CD14-positive monocyte (primary cell): ENCODE measurements at regions not wholly inside any gene's neighbourhood (a gene's known extent, or its start where the extent isn't known, plus 50 kb on each side); places are given as distances from the start of the nearest gene placed in this dataset.

ENCODE experiments used
- DNase-seq, 3 donors: peaks; one replicate each; pipeline ENCODE4 v3.0.0-alpha.2; 2011 to 2022
- H2AFZ ChIP-seq: 2 replicates; pipeline ENCODE4 v1.6.0; 2012; ENCODE audit warnings: mild to moderate bottlenecking, low read depth, low read length, inconsistent platforms; ENCODE audit not compliant: insufficient read depth, poor library complexity, severe bottlenecking
- H3K27ac ChIP-seq, 2 donors: 1 replicate in 1 of 2; 2 replicates in 1 of 2; pipeline ENCODE4 v1.5.1; 2012 to 2013; ENCODE audit warnings: low read length in 2 of 2, control low read depth in 1 of 2, inconsistent platforms in 1 of 2, low read depth in 1 of 2, mild to moderate bottlenecking in 1 of 2
- H3K27me3 ChIP-seq, 2 donors: one replicate each; pipeline versions ENCODE4 v1.6.0 to v1.6.1; 2011 to 2013; ENCODE audit warnings: low read length in 2 of 2; ENCODE audit not compliant: control insufficient read depth in 2 of 2, insufficient read depth in 2 of 2
- H3K36me3 ChIP-seq, 2 donors: replicated peaks in 1 of 2; 1 replicate in 1 of 2; 2 replicates in 1 of 2; pipeline versions ENCODE4 v1.5.1 to v1.6.1; 2012 to 2013; ENCODE audit warnings: low read length in 2 of 2, control low read depth in 1 of 2, inconsistent platforms in 1 of 2, mild to moderate bottlenecking in 1 of 2; ENCODE audit not compliant: insufficient read depth in 2 of 2, control insufficient read depth in 1 of 2
- H3K4me1 ChIP-seq, 2 donors: 1 replicate in 1 of 2; 2 replicates in 1 of 2; pipeline versions ENCODE4 v1.5.1 to v1.6.1; 2012 to 2013; ENCODE audit warnings: low read length in 2 of 2, control low read depth in 1 of 2, inconsistent platforms in 1 of 2, mild to moderate bottlenecking in 1 of 2, moderate library complexity in 1 of 2; ENCODE audit not compliant: insufficient read depth in 2 of 2, control insufficient read depth in 1 of 2
- H3K4me2 ChIP-seq: replicated peaks from 2 replicates; pipeline ENCODE3; 2012; ENCODE audit warnings: low read length, moderate library complexity, mild to moderate bottlenecking; ENCODE audit not compliant: poor library complexity, severe bottlenecking; ENCODE audit errors: extremely low read depth
- H3K4me3 ChIP-seq, 3 experiments: fragments of 200-600 bp in 1 of 3; sonication (generic) in 1 of 3; replicated peaks in 1 of 3; 1 replicate in 2 of 3; 2 replicates in 1 of 3; pipeline ENCODE4 v1.5.1; 2011 to 2013; ENCODE audit warnings: low read length in 3 of 3, mild to moderate bottlenecking in 3 of 3, control low read depth in 2 of 3, low read depth in 2 of 3, inconsistent platforms in 1 of 3, moderate library complexity in 1 of 3
- H3K79me2 ChIP-seq: 2 replicates; pipeline ENCODE4 v1.6.0; 2012; ENCODE audit warnings: mild to moderate bottlenecking, control low read depth, inconsistent platforms, low read length, moderate library complexity; ENCODE audit not compliant: insufficient read depth
- H3K9ac ChIP-seq: 2 replicates; pipeline ENCODE4 v1.6.0; 2017; ENCODE audit warnings: low read length, mild to moderate bottlenecking; ENCODE audit not compliant: insufficient read depth, poor library complexity, severe bottlenecking
- H3K9me3 ChIP-seq, 2 donors: replicated peaks in 1 of 2; 1 replicate in 1 of 2; 2 replicates in 1 of 2; pipeline versions ENCODE4 v1.5.1 to v1.6.1; 2012 to 2013; ENCODE audit warnings: low read length in 2 of 2, control low read depth in 1 of 2; ENCODE audit not compliant: control insufficient read depth in 1 of 2, insufficient read depth in 1 of 2
- H4K20me1 ChIP-seq: 2 replicates; pipeline ENCODE4 v1.6.0; 2012; ENCODE audit warnings: mild to moderate bottlenecking, low read length, control low read depth, moderate library complexity; ENCODE audit not compliant: insufficient read depth
- H3K27ac Mint-ChIP-seq, 7 donors: one replicate each; pipeline ENCODE4 v1.8.0; 2020; ENCODE audit warnings: mild to moderate bottlenecking in 7 of 7, mixed read lengths in 7 of 7, moderate library complexity in 6 of 7, inconsistent platforms in 2 of 7
- H3K27me3 Mint-ChIP-seq, 3 donors: one replicate each; pipeline ENCODE4 v1.8.0; 2021 to 2022; ENCODE audit warnings: low read depth in 3 of 3, mild to moderate bottlenecking in 3 of 3, mixed read lengths in 3 of 3, moderate library complexity in 3 of 3, inconsistent platforms in 1 of 3
- H3K36me3 Mint-ChIP-seq, 2 donors: one replicate each; pipeline ENCODE4 v1.8.0; 2020; ENCODE audit warnings: mixed read lengths in 2 of 2, inconsistent platforms in 1 of 2, mild to moderate bottlenecking in 1 of 2
- H3K4me1 Mint-ChIP-seq: one replicate; pipeline ENCODE4 v1.8.0; 2020; ENCODE audit warnings: mild to moderate bottlenecking, mixed read lengths
- H3K4me3 Mint-ChIP-seq, 2 donors: one replicate each; pipeline ENCODE4 v1.8.0; 2020; ENCODE audit warnings: mild to moderate bottlenecking in 2 of 2, mixed read lengths in 2 of 2, moderate library complexity in 1 of 2
- H3K9me3 Mint-ChIP-seq, 7 donors: one replicate each; pipeline ENCODE4 v1.8.0; 2020 to 2022; ENCODE audit warnings: mixed read lengths in 7 of 7, mild to moderate bottlenecking in 6 of 7, moderate library complexity in 6 of 7, inconsistent platforms in 2 of 7
- WGBS: methylation state at CpG from one replicate; pipeline ENCODE4 v1.1.5; 2013; ENCODE audit warnings: missing lambda C conversion rate; ENCODE audit not compliant: insufficient coverage; 5-methylcytosine and 5-hydroxymethylcytosine counted together
- intact Hi-C, 2 donors: fragments of 100-400 bp; cut with micrococcal nuclease; formaldehyde crosslinking; loops; one replicate each; pipeline versions ENCODE4 v1.15.0 to v1.15.1; 2023
- TF ChIP-seq, protein P1 (sequence below): fragments of 200-600 bp; IDR thresholded peaks from one replicate; pipeline ENCODE4 v1.8.0; 2022; ENCODE audit warnings: antibody characterized with exemption, mild to moderate bottlenecking

DNA sequence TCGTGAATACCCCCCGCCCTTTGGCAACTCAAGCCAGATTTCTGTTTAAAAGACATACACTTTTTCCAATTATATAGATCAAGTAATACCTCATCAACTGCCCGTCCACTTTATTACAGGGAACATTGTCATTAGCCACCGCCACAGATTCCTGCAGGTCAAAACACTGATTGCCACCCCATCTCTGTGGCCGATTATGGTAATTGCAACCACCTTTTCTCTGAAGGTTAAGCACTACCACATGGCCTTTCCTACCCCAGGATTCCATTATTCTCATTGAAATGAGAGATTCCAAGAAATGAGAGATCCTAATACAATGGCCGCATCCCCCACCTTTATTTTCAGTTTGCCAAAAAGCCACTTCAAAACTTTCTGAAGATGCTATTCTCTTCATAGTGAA, 478.8 kb upstream of the HSF2 start:
- intact Hi-C loops: no loop called here
- no peak overlapping the region for H3K27ac Mint-ChIP-seq
- WGBS: 79% methylated on average over 5 of the region's 6 CpGs

DNA sequence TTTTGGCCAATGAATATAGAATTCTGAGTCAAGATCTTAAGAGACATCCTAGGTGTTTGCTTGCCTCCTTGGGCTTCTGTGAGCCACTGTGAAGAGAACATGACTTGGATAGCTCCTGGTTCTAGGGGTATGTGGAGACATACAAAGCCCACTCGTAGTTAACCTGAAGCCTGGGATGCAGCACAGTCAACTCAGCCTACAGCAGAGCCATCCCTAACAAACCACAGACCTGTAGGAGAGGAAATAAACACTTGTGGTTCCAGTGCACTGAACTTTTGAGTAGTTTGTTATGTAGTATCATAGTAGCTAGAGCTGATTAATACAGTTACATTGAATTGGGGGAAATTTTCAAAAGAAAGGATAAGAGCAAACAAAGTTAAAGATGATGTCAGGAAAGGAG, 474.4 kb upstream of the HSF2 start:
- Histone ChIP-seq H3K36me3 (no peaks in the 10 kb centered on the region), H3K4me2 (no peak overlapping the region), H3K79me2 (no peaks in the 10 kb centered on the region), H2AFZ (no peak overlapping the region), H3K9me3 (no peaks in the 10 kb centered on the region), H3K4me1 (no peaks in the 10 kb centered on the region), H3K27ac (no peak overlapping the region), H3K27me3 (no peaks in the 10 kb centered on the region), H3K9ac (no peak overlapping the region), H3K4me3 (no peak overlapping the region), H4K20me1 (no peaks in the 10 kb centered on the region)
- Mint-ChIP-seq H3K4me1 (no peaks in the 10 kb centered on the region), H3K36me3 (no peaks in the 10 kb centered on the region), H3K9me3 (peaks cover 0 to 2% (median 0%) of the 10 kb centered on the region in 7 donors), H3K27me3 (no peaks in the 10 kb centered on the region), H3K27ac (no peak overlapping the region), H3K4me3 (no peak overlapping the region)
- intact Hi-C loops: no loop called here
- TF ChIP-seq, protein P1, sequence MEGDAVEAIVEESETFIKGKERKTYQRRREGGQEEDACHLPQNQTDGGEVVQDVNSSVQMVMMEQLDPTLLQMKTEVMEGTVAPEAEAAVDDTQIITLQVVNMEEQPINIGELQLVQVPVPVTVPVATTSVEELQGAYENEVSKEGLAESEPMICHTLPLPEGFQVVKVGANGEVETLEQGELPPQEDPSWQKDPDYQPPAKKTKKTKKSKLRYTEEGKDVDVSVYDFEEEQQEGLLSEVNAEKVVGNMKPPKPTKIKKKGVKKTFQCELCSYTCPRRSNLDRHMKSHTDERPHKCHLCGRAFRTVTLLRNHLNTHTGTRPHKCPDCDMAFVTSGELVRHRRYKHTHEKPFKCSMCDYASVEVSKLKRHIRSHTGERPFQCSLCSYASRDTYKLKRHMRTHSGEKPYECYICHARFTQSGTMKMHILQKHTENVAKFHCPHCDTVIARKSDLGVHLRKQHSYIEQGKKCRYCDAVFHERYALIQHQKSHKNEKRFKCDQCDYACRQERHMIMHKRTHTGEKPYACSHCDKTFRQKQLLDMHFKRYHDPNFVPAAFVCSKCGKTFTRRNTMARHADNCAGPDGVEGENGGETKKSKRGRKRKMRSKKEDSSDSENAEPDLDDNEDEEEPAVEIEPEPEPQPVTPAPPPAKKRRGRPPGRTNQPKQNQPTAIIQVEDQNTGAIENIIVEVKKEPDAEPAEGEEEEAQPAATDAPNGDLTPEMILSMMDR: no peak
- no peak for DNase-seq
- WGBS: no CpG with 5 or more reads among the region's 1 CpG

More for the DNA sequence above, 478.8 kb upstream of the HSF2 start:
- TF ChIP-seq, protein P1: no peak
- no peaks in the 10 kb centered on the region for H3K27me3 ChIP-seq
- H4K20me1 ChIP-seq: no peaks in the 10 kb centered on the region
- no peak for DNase-seq
- Mint-ChIP-seq H3K4me1 (no peaks in the 10 kb centered on the region), H3K4me3 (no peak overlapping the region), H3K36me3 (no peaks in the 10 kb centered on the region), H3K27me3 (no peaks in the 10 kb centered on the region), H3K9me3 (peaks cover 0 to 2% (median 0%) of the 10 kb centered on the region in 7 donors)
- no peak overlapping the region for H3K9ac ChIP-seq
- no peak overlapping the region for H2AFZ ChIP-seq
- no peak overlapping the region for H3K4me2 ChIP-seq
- no peaks in the 10 kb centered on the region for H3K9me3 ChIP-seq
- no peaks in the 10 kb centered on the region for H3K4me1 ChIP-seq
- H3K27ac ChIP-seq: no peak overlapping the region
- H3K79me2 ChIP-seq: no peaks in the 10 kb centered on the region
- H3K36me3 ChIP-seq: no peaks in the 10 kb centered on the region
- no peak overlapping the region for H3K4me3 ChIP-seq
